Activated CD4-positive, CD25-positive, alpha-beta regulatory T cell treated with anti-CD3 and anti-CD28 coated beads, Interleukin-2, amount 50 U/mL, for 24 hours (primary cell): ENCODE measurements at regions not wholly inside any gene's neighbourhood (a gene's known extent, or its start where the extent isn't known, plus 50 kb on each side); places are given as distances from the start of the nearest gene placed in this dataset.
"Not testable (repeated sequence)": the region's sequence is repeated elsewhere in the genome, so short reads cannot be mapped to it uniquely, and the experiment has no call there.

ENCODE experiments used
- ATAC-seq, 2 donors: fragments of 150-1000 bp; cut with Tn5 transposase; one replicate each; pipeline ENCODE4 v1.10.0; 2021; ENCODE audit warnings: mild to moderate bottlenecking in 1 of 2, moderate library complexity in 1 of 2

DNA sequence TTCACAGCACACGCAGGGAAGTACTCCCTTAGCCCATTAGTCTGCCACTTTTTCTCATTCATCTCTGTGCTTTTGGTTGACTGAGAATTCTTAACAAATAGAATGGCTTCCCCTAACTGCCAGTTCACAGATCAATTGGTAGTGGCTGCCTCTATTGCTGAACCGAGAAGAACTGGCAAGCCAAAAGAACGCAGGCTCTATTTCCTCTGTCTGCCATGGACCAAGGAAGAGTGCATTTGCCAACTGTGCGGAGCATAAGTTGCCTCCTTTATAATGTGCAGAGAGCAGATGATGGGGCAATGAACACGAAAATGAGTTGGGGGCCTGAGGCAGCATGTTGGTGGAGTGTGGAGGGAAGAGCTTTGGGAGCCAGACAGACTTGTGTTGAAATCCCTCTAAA lies 483.1 kb upstream of the CAMK1G start:
- ATAC-seq = no peak

DNA sequence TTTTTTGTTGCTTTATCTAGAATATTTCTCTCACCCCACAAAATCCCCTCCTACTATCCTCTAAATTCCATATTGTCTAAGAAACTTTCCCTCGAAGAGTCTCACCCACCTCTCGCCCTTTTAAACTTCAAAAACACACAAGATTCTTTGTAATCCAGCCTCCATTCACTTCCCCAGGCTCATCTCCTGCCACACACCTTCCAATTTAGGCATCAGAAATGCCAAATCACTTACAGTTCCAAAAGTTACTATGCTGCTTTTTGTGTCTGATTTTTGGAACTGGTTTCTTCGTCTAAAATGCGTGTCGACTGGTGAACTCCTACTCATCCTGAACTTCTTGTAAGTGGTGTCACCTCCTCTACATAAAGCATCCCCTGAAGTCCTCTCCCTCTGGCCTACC lies 482.4 kb upstream of the CAMK1G start:
- ATAC-seq = no peak

DNA sequence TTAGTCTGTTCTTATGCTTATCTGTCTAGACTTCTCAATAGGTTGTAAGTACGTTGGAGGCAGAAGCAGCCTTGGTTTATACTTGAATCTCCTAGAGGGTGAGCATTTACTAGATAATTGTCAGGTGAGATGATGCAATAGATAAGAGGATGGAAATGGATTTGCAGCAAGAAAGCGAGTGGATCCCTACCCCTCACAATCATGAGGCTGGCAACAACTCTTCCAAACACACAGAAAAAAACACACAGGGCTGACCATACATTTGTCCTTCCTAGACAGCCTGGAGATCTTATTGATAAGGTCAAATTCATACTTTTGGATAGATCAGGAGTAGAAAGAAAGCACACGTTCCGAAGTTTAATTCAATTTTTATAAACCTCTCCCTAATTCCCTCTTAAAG lies 481.4 kb upstream of the CAMK1G start:
- no peak for ATAC-seq

DNA sequence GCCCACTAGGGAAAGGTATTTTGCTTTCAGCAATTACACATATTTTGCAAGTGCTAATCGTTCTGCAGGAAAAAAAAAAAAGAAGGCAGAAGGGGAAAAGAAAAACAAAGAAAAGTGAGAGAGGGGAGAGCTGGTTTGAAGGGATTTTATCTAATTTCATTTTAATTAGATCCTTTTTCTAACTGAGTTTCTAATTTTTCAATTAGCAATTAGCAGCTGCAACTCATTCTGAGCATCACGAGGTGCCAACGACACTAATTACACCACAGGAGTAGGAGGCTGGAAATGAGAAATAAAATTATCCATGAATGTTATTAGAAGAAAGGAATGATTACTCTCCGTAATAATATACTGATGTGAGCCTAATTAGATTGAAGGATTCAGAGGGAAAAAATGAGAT lies 481.0 kb upstream of the CAMK1G start:
- no peak for ATAC-seq

DNA sequence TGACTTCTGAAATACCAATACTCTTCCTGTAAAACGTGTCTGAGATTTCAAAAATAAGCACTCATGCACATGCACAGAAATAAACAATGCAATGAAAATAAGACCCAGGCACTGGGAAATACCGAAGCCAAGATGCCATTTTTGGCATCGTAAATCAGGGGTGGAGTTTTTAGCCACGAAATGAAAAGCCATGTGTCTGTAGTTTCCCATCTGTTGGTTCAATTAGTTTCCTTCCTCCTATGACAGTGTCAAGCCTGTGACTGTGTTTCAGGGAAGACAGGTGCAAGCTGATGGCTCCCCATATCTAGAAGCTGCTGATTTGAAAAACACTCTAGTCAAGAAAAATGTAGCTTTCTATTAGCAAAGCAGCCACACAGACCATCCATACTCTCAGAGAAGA lies 480.4 kb upstream of the CAMK1G start:
- no peak for ATAC-seq

DNA sequence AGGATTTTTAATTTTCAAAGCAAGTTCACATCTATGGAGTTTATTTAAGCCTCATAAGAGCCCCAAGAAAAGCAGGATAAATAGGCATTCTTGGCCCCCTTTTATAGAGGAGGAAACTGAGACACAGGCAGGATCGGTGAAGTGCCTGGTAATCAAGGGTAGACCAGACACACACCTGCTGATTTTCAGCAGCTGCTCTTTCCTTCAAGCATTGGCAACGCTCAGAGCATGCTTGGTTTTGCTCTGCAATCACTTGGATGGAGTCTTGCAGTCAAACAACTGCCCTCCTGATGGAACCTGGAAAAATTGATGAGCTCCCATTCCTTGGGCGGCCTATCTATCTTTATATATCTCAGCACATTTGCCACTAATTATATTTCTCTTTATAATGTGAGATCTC lies 478.9 kb upstream of the CAMK1G start:
- no peak for ATAC-seq

DNA sequence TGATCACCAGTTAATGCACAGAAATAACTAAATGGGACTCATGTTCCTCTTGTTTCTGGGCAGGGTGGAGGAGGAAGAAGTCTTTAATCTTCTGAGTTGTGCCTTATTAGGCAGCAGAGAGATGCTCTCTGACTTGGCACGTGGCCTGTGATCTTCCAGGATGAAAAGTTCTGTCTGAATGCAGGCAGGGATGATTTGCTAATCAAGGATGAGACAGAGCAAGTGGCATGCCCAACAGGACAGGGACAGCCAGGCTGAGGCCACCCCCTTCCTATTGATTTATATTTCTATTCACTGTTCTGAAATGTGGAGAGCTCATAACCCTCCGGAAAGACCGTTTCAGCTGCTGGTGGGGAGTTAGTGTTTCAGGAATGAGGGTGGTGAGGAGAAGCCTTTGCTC lies 477.8 kb upstream of the CAMK1G start:
- no peak for ATAC-seq

DNA sequence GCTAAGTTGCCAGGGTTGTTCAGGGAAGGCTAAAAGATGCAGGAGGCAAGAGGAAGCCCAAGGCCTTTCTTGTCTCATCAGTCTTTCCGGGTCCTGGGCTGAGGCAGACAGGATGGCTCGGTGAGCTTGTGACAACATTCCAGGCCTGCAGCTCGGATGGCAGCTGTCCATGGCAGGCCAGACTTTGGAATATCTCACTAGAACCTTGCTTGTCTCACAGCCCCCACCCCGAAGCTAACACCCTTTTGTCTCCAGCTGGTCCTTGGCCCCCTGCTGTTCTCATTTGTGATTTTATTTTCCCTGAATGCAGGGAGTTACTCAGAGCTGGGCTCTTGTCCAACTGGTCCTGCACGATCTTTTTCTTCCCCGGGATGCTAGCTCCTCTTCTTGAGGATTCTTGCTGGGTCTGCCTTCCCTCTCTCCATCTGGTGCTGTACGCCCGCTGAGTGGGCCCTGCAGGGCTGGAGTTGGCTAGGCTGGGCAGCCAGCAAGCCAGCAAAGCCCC lies 477.2 kb upstream of the CAMK1G start:
- ATAC-seq = no peak

DNA sequence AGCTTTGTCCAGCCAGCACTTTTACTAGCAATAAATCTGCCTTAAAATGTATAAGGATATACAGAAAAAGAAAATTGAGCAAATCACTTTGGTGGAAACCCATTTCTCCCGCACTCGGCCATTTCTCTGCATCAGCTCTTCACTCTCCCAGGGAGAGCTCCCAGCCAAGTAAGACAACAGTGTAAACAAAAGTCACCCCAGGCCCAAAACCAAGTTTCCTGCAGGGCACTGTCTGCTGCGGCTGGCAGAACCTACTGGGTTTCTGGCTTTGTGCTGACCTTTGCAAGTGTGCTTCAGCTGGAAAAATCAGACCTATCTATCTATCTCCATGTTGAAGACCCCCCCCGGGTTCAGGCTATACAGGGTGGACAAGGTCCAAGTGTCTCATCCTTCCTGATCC lies 476.7 kb upstream of the CAMK1G start:
- no peak for ATAC-seq

DNA sequence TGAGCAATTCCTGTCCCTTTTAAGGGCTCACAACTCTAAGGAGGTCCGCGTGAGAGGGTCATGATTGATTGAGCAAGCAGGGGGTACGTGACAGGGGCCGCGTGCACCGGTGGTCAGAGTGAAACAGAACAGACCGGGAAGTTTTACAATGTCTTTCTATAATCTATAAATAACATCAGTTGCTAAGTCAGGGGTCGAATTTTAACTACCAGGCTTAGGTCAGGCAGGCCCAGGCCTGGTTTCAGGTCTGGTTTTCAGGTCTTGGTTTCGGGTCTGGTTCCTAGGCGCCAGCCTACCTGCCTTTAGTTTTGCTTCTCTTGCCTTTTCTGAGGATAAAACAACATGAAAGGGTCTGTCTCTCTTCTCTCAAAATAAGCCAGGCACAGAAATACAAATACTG lies 476.0 kb upstream of the CAMK1G start:
- no peak for ATAC-seq

DNA sequence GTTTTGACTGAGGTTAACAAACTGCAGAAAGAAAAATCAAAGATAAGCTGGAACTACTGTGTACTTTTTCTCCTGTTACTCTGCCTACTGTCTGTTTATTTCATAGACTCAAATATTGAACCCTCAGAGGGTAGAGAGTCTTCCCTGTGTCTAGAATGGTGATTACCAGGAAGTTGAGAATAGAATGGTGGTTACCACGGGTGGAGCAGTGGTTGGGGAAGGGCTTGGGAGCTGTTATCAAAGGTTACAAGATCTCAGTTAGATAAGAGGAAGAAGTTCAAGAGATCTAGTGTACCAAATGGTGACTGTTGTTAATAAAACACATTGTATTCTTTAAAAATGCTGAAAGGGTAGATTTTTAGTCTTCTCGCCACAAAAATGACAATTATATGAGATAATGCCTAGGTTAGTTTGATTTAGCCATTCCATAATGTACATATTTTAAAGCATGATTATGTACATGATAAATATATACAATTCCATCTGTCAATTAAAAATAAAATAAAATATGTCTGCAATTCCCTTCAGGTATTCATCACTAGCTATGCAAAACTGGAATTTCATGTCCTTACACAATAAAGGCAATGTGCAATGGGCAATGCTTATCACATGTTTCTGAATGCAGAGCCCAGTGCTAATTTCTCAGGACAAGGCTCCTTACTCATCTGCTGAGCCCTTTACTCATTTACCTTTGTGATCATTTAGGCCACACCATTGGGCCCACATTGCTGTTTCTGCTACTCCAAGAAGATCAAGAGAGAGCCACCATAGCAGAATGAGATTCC lies 474.3 kb upstream of the CAMK1G start:
- ATAC-seq = no peak

DNA sequence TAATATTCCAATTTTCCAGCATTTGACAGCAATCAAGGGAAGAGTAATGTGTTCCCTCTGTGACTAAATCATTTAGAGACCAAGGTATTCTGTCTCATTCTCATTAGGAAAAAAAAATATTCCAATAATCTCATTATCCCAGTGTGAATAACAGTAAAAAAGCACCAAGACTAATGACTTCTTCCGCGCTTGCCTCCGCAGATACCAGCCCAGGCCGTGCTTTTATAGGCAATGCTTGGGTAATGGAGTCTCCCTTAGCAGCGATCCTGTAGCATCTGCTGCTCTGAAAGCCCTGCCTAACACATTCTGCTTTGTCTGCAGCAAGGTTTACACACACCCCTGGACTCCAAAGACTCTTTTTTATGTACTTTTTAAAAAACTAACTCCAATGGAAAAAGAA lies 470.0 kb upstream of the CAMK1G start:
- no peak for ATAC-seq

DNA sequence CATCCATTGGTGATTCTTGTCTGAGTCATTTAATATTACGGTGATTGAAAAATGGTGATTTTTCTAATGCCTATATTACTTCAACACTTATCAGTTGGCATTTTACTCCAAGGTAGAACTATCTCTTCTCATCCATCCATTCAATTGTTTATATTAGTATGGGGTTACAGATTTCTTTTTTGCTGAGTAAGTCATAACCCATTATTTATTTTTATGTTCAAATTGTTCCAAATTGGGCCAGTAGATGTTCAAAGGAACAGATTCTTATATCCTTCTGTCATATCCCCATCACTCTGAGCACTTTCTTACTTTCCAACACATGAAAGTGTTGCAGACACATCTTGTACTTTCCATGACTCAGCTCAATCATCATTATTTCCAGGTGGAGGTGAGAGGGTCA lies 466.8 kb upstream of the CAMK1G start:
- ATAC-seq = no peak

DNA sequence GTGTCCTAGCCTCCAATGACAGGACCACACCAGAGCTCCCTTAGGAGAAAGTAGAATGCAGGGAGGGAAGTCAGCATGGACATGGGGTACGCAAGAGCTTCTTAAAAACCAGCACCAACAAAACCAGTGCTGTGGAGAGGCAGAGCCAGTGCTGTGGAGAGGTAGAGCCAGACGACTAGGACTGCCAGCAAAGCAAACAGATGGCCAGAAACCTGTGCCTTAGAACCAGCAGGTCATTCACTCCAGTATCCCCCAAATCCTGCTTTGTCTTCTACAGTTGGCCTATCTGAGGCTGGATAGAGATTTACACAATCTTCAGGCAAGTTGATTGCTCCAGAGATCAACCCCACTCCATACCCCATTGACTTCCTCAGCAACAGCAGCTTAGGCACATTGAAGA lies 459.9 kb upstream of the CAMK1G start:
- ATAC-seq = no peak

DNA sequence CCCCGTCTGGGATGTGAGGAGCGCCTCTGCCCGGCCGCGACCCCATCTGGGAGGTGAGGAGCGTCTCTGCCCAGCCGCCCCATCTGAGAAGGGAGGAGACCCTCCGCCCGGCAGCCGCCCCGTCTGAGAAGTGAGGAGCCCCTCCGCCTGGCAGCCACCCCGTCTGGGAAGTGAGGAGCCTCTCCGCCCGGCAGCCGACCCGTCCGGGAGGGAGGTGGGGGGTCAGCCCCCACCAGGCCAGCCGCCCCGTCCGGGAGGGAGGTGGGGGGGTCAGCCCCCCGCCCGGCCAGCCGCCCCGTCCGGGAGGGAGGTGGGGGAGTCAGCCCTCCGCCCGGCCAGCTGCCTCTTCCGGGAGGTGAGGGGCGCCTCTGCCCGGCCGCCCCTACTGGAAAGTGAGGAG lies 454.4 kb upstream of the CAMK1G start:
- ATAC-seq = not testable (repeated sequence)

DNA sequence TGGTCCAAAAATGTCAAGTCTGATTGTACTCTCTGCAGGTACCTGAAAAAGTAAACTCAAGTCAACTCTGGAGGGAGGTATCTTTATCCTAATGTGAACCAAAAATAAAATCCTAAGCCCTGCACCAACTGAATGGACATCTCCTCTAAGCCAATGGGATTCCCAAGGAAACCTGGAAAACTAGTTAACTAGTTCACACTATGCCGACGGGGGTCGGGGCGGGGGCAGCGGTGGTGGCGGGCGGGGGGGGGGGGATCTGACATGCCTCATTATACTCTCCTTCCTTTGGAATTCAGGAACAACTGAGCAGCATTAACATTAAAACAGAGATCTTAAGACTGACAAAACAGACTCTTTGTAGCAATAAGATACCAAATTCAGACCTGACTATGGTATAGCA lies 452.6 kb upstream of the CAMK1G start:
- no peak for ATAC-seq

DNA sequence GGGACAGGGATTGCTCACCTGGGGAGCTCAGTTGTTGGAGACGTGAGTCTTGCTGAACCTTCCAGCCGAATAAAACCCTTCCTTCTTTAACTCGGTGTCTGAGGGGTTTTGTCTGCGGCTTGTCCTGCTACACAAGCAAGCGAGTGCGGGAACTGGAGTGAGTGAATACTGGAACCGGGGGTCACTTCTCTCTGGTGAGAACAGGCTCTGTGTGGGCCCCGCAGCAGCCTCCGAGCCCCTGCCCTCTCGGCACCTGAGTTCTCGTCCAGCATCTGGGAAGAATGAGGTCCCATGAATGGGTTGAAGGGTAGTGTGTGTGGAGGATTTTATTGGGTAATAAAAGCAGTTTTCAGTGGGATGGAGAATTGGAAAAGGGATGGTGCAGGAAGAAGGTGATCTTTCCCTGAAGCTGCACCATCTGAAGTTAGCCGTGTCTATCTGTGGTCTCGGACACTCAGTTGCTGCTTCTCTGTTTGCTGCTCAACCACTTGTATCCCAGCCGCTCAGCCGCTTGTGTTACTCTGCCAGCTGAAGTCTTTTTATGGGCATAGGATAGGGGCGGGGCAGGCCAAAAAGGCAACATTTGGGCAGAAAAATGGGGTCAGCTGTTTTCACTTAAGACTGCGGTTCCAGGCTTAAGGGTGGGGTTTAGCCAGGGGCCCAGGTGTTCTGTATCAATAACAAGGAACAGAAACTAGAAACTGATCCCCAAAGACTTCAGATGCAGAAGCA lies 450.6 kb upstream of the CAMK1G start:
- no peak for ATAC-seq

DNA sequence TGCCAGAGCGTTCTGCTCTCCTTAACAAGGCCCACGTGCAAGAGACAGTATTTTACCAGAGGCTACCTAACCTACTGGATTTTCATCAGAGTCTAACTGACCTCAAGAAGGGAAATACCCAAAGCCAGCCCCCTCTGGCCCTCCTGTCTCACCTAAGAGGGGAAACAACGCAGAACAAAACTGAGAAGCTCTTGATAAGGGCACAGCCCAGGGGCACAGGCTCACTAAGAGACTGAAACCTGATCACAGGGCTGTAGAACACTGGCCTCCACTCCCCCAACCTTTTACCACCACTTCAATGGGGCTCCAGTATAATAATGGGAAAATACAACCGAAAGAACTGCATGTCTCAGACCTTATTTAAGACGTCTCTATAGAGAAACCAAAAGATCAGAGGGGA lies 449.5 kb upstream of the CAMK1G start:
- no peak for ATAC-seq

DNA sequence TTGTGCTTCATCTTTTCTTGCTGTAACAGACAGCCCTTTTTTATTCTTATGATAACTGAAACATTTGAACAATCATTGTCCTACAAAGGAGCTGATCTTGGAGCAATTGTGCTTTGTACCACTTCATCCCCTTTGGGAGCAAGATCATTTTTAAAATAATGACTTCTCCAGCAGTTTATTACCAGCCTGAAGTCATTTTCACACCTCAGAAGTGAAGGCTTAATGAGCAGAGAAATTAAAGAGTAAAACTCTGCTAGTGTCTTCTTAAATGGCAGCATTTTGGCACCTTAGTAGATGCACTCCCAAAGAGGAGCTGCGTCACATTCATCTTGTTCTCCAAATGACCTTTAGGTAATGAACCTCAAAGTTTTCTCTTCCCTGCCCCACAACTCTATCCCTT lies 439.6 kb upstream of the CAMK1G start:
- ATAC-seq = no peak

DNA sequence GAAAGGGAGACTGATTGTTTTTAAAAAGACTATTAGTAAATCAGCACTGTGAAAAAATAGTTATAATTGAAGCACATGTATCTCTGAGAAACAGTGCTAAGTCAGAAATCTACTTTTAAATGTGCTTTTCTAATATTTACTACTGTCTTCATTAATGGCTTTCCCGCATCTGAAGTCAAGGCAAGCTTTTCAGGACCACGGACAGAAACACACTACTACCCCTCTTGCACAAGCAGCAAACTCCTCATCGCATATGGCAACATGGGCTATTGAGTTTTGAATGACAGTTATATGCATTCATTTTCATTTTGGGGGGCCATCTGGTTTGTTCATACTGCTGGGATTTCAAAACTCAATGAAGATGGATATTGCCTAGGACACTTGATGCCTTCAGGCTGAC lies 433.4 kb upstream of the CAMK1G start:
- ATAC-seq = no peak

DNA sequence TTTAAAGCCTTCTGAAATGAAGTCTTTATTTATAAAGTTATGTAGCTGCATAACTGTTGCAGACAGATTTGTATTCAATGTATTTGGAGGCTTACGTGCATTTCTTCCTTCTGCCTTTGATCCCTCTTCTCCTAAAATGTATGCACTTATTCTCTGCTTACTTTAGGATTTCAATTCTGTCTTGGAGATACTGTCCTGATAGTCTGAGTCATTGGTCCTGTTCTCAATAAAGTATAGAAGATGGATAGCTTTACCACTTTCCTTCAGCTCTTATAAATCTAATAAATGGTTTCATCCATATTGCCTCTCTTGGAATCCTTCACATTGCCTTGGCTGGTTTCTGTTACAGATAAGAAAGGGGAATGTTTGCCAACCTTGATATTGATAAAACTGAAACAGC lies 430.1 kb upstream of the CAMK1G start:
- no peak for ATAC-seq

DNA sequence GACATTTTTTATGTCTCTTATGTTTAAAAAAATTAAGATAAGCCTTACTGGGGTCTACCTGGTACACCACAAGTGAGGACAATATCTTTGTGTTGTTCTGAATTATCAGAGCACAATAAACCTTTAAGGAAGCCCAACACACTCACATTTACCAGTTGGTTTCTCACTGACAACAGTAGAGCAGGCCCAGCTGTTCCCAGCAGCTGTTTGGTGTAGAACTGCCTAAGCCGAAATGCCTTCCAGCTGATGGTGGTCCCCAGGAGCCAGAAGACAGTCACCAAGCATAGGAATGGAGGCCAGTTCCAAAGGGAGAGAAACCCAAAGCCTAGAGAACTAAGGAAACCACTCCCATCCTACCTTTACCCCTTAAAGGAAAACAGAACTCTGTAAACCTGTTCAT lies 428.6 kb upstream of the CAMK1G start:
- no peak for ATAC-seq

DNA sequence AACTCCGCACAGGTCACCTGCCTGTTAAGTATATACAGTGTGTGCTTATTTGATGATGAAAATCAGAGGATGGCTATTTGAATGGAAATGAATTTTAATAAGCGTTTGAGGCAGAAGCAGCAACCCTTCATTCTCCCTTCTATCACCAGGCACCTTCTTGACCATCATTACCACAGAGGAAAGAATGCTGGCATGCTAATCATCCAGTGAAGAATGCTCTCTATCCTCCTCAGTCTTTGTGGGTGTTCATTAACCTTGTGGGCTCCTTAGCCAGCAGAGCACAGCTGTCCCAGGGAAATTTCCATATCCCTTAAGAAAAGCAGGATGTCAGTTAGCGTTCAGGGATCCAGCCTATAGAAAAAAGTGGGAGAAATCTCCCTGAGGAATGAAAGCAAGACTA lies 428.0 kb upstream of the CAMK1G start:
- ATAC-seq = no peak

DNA sequence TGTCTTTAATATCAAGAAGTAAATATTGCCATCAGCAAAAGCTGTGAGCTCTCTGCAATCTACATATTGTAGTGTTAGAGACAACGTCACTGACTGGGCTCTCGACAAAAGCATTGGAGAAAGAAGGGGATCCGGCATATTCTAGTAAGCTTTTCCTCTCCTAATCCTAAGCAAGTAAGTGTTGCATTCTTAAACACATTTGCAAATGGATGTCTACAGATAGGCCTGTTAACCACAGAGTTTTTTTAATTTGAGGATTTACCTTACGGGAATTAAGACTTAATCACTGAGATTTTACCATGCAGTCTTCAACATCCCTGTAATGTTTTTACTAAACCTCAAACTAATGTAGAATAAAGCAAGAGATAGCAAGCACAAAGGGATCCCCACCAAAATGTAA lies 426.5 kb upstream of the CAMK1G start:
- no peak for ATAC-seq
